ENCODE measurements at regions not wholly inside any gene's neighbourhood (a gene's known extent, or its start where the extent isn't known, plus 50 kb on each side); places are given as distances from the start of the nearest gene placed in this dataset.
"Not testable (repeated sequence)": the region's sequence is repeated elsewhere in the genome, so short reads cannot be mapped to it uniquely, and the experiment has no call there.

GRCh38 chr3:43236008-43236407 is 50.3 kb upstream of the SNRK start:
- no peak for DNase-seq

- DNase-seq: no peak
Observed at GRCh38 chr3:43233062-43233461, 53.3 kb upstream of the SNRK start.

DNA sequence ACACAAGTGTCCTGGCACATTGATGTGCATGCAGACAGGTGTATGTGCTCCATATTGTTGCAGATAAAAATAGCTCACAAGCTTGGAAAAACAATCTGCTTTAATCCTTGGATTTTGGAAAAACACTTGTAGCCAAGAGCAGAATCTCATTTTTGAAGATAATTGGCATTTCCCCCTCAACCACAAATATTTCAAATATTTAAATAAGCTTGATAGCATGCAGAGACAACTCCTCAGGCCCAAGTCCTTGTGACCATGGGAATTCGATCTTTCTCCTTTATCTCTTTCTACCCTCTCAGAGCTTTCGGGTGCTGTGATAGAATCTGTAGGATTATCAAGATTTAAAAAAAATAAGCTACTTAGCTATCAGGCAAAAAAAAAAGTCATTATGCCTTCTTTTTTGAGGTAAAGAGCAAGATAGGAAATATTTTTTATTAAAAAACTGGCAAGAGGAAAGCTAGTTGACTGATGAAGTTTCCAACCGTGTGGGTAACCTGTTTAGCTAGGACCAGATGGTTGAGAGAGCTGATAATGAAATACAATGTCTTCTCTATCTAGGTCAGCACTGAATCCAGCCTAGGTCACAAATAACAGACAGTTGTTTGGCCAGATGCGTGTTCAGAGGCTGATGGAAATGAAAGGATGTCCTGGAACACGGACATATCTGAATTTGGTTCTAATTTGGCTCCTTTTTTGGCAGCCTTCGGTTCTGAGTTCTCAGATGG is 54.9 kb upstream of the SNRK start:
- peak; percentile 47 for DNase-seq

DNA sequence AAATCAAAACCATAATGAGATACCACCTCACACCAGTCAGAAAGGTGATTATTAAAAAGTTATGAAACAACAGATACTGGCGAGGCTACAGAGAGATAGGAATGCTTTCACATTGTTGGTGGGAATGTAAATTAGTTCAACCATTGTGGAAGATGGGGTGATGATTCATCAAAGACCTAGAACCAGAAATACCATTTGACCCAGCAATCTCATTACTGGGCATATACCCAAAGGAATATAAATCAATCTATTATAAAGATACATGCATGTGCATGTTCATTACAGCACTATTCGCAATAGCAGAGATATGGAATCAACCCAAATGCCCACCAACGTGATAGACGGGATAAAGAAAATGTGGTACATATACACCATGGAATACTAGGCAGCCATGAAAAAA is 56.5 kb upstream of the SNRK start:
- DNase-seq: not testable (repeated sequence)

DNA sequence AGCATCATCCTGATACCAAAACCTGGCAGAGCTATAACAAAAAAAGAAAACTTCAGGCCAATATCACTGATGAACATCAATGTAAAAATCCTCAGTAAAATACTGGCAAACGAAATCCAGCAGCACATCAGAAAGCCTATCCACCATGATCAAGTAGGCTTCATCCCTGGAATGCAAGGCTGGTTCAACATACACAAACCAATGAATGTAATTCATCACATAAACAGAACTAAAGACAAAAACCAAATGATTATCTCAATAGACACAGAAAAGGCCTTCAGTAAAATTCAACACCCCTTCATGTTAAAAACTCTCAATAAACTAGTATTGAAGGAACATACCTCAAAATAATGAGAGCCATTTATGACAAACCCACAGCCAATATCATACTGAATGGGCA is 58.7 kb upstream of the SNRK start:
- not testable (repeated sequence) for DNase-seq

- no peak for DNase-seq
Observed at GRCh38 chr3:43224405-43225073, 61.8 kb upstream of the SNRK start.

DNA sequence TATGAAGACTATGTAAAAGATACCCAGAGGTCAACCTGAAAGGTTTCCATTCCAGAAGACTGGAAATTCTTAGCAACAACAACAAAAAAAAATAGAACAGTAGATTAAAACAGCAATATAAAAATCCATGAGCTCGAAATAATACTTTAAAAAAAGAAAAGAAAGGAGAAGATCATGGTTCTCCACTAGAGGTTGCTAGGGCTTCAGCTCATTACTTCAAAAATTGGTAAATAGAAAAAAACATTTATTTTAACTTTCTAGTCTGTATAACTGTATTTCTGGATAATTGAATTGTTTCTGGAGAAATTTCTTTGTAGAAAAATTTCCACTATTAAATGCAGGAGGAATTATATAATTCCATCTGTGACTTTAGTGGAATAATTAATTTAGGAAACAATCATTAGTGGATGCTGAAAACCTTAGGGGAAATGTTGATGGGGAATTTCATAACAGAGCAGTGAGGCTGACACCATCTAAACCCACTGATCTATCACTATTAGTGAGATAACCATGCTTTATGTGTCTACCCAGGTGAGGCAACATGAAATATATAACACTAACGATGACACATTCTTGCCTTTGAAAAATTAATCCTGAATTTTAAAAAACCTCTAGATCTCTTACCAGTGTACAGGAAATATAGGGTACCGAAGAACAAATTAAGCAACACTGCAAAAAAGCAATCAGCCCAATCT is 62.5 kb upstream of the SNRK start:
- DNase-seq: no peak

DNA sequence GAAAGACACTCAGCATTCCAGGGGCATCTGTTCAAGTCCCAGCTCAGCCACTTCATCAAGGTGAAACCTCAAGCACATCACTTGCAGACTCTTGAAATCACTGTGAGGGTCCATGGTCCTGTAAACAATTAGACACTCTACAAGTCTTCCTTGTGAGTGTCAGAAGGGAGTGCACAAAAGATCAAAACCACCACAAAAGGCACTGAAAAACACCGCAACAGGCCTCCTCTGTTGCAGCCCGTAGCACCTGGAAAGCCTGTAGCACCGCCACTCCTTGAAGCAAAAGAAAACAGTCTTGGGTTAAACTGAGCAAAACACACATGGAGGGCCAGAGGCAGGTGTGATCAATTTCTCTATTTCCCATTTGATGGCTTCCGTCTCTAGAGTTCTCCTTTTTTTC is 63.8 kb upstream of the SNRK start:
- no peak for DNase-seq

DNA sequence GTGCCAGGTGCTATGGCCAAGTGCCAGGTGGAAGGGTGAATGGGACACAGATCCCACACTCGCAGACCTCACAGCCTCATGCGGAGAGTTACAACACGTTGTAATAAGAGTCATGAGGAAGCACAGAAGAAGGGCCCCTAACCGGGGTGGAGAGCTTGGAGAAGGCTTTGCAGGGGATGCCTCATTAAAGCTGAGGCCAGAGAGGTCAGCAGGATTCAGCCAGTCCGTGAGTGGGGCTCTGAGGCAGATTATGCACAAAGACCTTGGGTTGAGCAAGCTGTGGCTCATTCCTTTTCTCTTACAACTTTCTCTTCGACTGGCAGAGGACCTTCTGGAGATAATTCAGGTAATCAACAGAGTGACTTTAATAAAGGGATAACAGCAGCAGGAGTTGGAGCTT is 65.3 kb upstream of the SNRK start:
- DNase-seq: no peak

DNA sequence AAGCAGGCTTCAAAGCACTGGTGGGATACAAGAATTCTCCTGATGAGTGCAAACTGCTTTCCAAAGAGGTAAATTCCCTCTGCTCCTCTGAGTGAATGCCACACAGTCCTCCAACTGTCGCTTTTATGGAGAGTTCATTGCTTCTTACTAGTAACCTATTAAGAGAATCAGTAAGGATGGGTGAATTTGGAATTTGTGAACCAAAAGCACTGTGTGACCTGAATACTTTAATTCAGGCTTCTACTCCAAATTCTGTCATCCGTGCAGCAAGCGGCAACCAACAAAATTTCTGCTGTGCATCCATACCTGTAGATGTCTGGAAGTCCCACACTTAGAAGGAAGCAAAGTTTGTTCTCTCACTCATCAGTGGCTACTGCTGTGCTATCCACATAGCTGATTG is 66.7 kb upstream of the SNRK start:
- DNase-seq: no peak

DNA sequence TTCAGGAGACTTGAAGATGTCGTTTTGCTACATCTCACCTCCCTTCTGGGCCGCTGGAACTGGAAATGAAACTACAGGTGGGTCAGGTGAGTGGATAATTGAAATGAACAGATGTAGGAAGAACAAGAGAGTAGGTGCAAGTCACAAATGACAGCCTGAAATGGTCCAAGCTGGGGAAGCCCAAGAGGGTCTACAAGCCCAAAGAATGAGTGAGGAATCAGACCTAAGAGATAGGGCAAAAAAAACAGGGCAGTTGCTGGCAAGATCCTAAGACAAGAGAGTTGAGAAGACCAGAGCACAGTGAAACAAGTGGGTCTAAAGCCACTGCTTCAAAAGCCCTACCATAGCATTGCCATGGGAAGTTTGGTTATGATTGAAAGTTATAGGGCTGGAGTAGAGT is 67.4 kb upstream of the SNRK start:
- DNase-seq: no peak

DNA sequence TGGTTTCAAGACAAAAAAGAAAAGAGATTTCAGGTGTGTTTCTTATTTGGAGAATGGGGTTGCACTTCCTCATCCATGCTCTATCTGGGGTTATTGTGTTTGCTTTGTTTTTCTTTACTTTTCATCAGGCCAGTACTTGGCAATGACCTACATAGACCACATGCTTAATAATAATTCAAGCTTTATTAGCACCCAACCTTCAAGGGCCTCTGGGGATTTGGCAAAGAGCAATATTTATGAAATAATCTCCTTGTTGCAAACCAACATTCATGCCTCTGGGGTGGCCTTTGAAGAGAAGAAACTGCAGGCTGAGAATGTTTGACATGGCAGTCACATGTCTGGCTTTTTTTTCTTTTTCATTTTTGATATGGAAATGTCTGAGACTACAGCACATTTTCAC is 68.2 kb upstream of the SNRK start:
- DNase-seq: no peak

DNA sequence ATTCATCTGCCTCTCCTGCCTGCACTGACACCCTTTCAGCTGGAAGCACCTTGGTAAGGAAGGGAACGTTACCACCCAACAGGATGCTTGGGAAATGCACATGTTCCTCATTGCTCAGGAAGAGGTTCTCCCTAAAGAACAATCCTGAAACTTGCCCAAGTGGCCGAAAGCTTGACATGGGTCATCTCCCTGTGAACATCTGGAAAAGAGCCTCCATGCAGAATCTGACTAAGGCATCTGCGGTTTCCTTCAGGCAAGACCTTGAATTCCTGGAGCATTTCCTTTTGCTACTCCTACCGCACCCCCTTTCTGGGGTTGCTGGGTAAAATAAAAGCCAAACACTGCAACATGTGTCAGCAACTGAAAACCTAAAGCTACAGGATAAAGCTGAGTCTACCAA is 68.7 kb upstream of the SNRK start:
- peak; percentile 40 for DNase-seq

DNA sequence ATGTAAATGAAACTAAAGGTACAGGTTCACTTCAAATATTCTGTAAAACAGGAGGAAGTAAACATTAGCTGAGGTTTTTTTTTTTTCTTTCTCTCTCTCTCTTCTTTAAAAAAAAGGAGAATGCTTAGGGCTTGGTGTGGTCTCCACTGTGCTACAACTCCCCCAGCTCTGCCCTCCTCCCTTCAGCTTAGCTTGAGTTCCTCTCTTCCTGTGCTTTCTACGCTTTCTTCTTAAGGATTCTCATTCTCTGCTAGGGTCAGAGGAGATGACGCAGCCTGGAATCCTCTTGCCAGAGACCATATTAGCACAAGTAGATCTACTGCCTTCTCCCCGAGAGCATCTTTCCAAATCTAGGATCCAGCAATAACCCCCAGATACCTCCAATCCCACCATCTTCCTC is 69.1 kb upstream of the SNRK start:
- DNase-seq: no peak

GRCh38 chr3:43215663-43216275 is 70.6 kb upstream of the SNRK start:
- no peak for DNase-seq

DNA sequence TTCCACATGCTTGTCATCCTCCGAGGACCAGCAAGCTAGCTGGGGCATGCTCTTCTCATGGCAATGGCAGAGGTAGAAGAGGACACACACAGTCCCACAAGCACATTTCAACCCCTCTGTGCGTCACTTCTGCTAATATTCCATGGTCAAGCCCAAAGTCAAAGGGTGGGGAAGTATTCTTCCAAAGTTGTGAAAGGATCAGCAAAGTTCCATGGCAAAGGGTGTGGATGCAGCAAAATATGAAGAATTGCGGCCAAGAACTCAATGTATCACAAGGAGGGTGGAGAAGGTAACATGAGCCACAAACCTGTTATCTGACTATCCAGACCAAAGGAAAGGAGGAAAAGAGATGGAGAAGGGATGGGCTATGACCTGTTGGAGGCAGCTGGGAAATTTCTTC is 71.2 kb upstream of the SNRK start:
- DNase-seq: no peak

GRCh38 chr3:43214616-43215015 is 71.7 kb upstream of the SNRK start:
- no peak for DNase-seq

GRCh38 chr3:43213631-43214030 is 72.7 kb upstream of the SNRK start:
- DNase-seq: no peak

GRCh38 chr3:43212914-43213611 is 73.3 kb upstream of the SNRK start:
- no peak for DNase-seq

- DNase-seq: no peak
Observed at GRCh38 chr3:43211681-43212080, 74.7 kb upstream of the SNRK start.

DNA sequence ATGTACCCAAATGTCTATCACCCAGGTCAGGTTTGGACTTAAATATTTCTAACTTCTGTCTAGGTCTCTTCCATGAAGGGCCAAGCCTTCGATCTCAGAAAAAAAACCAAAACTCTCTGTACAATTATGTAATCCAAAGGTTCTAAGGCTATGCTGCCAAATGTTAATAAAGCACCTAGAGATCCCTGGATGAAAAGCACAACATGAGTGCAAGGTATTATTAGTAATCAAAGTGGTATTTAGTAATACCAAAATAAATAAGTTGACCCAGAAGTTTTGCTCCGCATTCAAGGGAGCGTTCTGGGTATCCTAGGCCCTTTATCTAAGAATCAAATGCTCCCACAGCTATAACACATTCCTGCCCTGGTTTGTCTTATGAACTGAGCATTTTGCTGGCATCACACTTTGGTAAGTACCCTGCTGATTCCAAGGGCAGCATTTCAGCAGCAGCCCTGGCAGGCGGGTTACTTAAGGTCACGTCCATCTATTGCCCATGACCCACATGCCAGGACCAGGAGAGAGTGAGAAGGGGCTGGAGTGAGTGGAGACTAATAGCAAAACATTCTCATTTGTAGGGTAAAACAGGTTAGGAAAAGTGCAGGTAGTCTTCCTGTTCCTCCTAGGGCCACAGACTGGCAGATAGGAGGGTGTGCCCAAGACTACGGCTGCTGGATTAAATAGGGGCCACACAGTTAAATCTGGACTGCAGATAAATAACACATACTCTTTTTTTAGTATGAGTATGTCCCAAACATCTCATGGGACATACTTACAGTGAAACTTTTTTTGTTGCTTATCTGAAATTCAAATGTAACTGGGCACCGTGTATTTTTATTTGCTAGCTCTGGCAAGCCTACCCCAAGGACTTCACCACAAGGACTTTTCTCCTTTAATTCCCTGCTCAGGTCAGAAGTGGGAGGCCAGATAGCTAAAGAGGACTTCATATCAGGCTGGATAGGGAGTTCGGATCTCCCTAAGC is 76.0 kb upstream of the SNRK start:
- no peak for DNase-seq

GRCh38 chr3:43207628-43208085 is 78.7 kb upstream of the SNRK start:
- no peak for DNase-seq
